ENCODE measurements at regions not wholly inside any gene's neighbourhood (a gene's known extent, or its start where the extent isn't known, plus 50 kb on each side); places are given as distances from the start of the nearest gene placed in this dataset.

DNA sequence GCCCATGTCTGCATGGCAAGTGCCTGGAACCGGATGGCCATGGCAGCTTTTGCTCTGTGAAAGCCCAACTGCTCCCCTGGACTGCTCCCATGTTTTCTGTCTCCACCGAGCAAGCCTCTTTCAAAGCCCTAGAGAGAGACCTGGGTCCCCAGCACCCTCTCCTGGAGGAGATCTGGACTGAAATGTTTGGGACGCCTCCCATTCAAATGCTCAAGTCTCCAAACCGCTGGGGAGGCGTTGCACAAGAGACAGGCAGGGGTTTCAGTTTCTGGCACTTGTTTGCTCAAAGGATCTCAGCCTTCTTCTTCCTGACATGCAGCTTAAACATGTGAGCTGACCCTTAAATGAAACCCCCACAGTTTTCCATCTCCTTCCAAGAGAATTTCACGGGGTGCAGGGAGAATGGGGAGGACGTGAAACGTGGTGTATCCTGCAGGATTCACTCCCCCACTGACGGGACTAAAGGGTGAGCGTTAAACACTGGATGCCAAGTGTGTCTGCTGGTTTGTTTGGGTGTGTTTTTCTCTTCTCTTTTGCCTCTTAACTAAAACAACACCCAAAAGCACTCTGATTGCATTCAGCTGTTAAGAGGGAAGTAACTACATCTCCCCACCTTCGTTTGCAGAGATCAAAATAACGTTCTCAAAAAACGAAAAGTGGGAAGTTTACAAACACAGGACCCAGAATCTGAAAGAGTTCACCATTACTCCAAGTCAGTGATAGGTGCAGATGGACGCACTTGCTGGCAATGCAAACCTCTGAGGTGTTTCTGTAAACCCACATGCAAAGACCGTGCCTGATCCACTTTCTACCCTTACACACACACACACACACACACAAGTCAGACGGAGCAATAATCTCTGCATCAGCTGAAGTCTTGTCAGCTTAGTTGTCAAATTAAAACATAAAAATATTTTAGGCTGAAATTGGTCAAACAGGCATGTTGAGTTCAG lies 256.9 kb downstream of the C16orf95 start:
- FAIRE-seq: no peak

DNA sequence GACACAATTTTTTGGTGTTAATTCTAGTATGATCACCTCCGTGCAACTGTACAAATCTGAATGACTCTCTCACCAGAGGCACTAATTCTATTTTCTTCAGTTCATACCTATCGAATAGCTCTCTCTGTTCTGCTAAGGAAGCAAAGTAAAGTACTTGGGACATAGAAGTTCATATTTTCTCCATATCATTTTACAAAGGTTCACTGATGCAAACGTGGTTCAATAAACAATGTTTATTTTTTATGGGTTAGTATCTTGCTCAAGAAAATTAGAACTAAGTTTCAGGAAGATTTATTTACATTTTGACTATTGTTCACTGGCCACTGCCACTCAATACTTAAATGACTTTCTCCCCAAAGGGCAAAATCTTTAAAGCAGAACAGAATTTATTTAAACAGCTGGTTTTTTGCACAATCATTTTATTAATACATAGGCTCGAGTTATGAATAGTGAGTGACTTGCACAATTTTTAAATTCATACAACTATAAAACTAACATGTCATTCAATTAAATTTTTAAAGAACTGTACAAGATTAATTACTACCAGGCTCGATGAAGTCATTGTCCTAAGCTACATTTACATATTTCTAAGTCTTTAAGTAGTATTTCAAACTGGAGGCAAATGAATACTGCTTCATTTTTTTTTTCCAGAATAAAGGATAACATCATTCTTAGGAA lies 255.8 kb downstream of the C16orf95 start:
- DNase-seq (ENCODE audit: low spot score): no peak
- FAIRE-seq: no peak

More for the DNA sequence above, 256.9 kb downstream of the C16orf95 start:
- DNase-seq (ENCODE audit: low spot score): no peak

DNA sequence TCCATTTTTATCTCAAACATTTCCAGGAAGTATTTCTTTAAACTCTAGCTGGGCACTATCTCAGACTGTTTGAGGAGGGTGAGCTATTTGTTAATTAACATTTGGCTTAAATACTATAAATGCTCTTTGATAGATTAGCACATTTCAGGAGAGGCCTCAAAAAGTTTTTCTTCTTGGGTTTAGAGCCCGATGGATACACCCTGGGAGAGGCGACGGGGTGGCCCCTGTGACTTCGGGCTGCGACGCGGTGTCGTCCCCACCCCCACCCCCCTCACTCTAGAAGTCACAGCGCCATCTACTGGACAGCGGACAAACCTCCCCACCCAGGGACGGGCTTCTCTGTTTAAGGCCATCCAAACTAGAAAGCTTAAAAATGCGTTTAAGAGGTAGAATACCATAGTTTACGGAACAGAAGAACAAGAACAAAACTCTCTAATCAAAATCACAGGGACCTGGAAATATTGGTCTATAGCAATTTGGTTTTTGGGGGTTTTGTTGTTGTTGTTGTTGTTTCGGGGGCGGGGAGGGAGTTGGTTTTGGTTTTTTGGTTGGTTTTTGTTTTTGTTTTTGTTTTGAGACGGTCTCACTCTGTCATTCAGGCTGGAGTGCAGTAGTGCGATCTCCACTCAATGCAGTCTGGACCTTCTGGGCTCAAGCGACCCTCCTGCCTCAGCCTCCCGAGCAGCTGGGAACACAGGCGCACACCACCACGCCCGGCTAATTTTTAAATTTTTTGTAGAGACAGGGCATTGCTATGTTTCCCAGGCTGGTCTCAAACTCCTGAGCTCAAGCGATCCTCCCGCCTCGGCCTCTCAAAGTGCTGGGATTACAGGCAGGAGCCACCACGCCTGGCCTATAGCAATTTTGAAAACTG lies 254.4 kb downstream of the C16orf95 start:
- DNase-seq (ENCODE audit: low spot score): peak; percentile 39
- no peak for FAIRE-seq

DNA sequence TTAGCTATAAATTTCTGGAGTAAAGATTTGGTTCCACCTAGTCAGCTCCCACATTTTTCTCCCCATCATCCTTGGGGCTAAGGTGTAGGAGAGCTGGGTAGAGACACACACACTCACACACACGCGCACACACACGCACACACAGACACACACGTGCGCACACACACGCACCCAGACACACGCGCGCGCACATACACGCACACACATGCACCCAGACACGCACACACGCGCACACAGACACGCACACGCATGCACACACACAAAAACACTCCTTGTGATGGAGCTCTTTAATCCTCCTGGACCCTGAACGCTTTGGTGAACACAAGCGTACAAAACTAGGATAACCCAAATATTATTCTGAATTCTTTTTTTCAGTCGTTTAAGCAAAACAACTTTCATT lies 253.6 kb downstream of the C16orf95 start:
- FAIRE-seq (no peak), DNase-seq (ENCODE audit: low spot score) (no peak)

DNA sequence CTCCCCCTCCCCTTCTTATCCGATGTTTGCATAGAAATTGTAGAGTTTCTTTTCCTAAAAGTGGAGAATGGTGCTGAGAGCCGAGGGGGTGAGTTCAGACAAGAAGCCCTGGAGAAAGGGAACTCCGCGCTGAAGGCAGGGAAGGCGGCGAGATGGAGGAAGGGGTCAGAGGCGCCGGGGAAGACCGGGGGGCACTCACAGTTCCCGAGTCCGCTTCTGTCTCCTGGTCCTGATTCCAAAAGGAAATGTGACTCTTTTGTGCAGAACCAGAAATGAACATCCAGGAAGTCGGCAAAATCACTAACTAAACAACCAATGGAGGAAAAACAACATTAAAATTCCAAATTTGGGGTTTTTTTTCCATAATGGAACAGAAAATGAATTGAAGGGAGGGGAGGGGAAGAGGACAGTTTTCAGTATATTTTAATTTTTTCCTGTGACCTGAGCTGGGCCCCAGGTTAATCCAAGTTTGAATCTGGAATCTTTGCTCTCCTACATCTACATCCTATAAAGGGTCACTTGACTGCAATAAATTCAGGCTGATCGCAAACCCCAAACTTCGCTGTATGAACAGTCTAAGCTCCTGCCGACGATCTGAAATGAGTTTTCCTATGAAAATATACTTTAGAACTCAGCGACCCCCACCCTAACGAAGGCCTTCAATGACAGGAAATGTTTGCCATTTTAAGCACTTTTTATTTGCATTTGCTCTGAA lies 252.3 kb downstream of the C16orf95 start:
- no peak for DNase-seq (ENCODE audit: low spot score)
- FAIRE-seq: no peak

DNA sequence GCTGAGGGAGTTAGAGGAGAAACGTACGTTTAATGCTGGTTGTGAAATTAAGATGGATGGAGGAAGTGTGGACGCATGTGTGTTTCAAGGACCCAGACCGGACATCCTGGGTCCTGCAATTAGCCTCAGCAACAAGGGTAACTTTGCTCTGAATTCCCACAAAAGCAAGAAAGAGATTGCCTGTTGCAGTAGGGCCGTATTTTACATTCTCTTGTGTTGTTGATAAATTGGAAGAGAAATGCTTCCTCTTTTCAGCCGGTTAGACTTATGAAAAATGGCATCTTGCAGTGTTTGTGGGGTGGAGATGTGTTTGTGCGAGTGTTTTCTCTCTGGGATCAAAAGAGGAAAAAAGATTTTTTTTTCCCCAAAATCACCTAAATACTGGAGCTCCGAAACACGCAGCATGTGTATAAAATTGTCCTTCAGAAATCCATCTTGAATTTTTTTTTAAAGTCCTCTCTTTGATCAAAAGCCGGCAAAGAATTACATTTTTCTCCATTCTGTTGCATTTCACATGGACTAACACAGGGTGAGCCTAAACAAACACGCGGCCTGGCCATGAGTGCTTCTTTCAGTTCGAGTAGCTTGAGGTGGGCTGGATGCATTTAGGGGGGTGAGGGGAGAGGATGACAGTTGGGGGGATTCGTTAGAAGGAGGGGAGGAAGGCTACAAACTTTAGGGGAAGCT lies 251.6 kb downstream of the C16orf95 start:
- FAIRE-seq (no peak), DNase-seq (ENCODE audit: low spot score) (no peak)

DNA sequence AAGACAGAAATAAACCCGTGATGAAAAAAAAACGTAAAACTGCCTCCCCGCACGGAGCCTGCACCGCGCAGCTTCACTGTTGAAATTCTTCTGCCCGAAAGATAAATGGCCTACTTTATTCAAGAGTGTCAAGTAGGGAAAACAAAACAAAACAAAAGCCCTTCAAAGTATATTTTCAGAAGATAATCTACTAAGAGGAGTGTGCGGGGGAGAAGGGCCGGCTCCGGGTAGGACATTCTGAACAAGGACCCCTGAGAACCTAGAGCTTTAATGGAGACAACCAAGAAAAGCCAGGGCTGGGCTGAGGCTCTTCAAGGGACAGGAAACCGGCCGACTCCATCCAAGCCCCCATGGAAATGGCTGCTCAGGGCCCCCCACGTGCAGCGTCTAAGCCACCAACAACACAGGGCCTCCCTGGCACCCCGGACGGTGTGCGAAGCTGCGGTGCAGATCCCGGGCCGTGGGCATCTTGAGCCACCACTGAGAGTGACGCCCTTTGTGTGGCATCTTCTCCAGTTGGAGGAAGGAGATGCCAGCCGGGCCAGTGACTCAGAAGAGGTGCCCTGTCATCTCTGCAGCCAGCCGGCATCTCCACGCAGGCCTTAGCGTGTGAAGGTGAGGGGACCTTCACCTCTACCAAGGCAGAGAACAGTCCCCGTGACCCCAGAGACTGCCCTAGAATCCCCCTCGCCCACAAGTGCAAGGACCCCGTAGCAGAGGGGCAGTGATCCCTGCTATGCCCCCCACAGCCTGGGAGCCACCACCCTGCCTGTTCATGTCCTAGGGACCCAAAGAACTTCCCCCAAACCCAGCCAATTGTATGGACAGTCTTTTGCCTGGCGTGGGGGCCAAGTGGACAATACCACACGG lies 250.8 kb downstream of the C16orf95 start:
- no peak for FAIRE-seq
- no peak for DNase-seq (ENCODE audit: low spot score)

DNA sequence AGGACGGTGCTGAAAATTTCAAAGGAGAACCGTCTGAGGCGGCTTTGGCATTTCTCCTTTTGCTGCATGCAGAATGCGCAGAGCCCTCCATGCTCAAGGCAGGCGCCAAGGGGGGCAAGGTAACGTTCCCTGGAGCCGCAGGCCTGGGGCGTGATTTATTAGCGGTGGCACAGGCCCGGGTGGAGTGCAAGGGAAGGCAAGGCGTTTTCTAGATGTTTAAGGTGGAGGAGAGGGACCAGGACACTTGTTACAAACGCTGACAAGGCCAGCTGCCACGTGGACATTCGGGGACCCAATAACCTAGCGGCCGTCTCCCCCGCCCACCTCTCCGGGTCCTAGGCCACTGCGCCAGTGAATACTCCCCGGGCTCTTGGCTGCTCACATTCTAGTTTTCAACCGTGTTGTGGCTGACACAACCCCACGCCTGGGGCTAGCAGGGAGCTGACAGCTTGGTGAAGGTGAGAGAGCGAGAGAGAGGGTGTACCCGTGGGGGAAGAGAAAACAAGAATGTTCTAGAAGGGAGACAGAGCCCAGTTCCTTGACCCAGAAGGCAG lies 250.1 kb downstream of the C16orf95 start:
- DNase-seq (ENCODE audit: low spot score) (no peak), FAIRE-seq (no peak)

DNA sequence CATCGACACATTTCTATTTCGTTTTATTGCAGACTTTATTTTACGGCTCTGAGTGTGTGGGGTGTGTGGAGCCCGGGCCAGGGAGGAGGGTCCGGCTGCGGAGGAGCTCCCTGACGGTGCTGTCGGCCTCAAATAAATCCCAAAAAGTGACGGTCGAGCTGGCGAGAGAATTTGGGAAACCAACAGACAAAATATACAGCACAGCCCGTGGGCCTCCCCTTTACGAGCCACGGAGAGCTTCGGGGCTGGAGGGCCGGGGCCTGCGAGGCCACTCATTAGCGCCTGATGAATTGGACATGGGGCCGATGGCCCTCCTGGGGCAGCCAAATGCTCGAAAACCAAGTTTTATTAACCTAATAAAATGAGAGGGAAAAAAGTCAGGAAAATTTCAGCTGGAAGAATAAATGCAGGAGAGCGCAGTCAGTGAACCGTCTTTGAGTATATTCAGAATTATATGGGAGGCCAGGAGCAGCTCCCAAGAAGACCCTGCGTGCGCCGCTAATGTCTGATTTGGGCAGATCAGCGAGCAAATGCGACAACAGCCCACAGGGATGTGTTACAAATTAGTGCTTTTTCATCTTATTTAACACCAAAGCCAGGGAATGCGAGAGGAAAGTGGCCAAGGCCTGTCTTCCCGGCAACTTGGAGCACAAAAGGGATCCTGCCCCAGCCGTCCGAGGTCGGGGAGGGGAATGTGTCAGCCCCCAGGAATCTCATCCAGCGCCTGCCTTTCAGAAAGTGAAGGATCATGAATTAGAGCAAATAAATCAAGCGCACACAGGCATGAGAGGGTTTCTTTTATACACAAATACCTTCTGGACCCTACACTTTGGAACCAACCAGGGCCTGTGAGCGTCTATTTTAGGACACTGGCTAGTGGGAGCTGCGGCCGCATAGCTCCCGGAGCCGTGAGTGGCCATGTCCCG lies 249.1 kb downstream of the C16orf95 start:
- FAIRE-seq (no peak), DNase-seq (ENCODE audit: low spot score) (no peak)

DNA sequence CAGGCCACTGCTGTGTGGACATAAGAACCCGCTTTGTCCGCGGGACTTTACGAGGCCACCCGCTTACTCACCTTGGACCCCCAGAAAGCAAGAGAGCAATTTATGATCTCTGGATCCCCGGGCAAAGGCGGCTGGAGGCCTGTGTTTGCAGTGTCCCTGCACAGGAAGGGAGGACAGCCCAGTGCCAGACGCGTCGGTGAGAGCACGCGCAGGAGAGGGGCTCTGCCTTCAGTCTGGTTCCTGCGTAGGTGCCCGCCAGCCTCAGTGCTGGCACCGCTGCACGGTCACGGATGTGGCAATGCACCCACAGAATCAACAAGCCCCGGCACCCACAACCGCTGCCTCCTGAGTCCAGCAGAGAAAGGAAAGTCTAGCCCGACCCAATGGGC lies 248.4 kb downstream of the C16orf95 start:
- FAIRE-seq (no peak), DNase-seq (ENCODE audit: low spot score) (no peak)

DNA sequence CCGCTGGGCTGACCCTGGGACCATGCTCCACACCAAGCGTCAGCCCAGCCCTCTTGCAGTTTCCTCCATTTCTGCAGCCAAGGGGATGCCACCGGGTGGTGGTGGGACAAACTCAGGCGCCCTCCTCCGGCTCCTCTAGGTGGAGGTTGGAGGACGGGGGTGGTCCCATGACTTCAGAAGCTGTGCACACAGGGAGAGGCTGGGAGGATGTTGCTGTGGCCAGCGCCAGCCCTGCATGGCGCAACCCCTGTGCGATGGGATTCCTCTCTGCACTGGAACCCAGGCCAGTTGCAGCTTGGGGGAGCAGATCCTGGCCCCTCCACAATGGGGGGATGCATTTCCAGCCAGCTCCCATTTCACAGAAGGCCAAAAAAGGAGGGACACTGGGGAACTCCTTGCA lies 246.5 kb downstream of the C16orf95 start:
- no peak for DNase-seq (ENCODE audit: low spot score)
- no peak for FAIRE-seq

DNA sequence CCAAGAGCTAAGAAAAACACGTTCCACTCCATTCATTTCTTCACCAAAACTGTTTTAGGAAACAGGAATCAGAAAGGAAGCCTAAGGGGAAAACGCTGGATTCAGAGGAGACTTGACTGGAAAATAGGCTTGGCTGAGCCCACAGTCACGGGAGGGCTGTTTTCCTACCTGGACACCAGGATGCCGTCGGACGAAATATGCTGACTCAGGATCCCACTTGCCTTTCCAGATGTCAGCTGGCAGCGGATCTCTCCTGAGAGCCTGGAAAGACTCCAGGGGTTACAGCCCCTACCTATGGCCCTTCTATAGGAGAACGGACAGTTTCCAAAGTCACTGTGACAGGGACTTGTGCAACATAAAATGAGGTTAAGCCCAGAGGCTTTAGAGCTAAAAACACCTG lies 245.1 kb downstream of the C16orf95 start:
- DNase-seq (ENCODE audit: low spot score) (no peak), FAIRE-seq (no peak)

DNA sequence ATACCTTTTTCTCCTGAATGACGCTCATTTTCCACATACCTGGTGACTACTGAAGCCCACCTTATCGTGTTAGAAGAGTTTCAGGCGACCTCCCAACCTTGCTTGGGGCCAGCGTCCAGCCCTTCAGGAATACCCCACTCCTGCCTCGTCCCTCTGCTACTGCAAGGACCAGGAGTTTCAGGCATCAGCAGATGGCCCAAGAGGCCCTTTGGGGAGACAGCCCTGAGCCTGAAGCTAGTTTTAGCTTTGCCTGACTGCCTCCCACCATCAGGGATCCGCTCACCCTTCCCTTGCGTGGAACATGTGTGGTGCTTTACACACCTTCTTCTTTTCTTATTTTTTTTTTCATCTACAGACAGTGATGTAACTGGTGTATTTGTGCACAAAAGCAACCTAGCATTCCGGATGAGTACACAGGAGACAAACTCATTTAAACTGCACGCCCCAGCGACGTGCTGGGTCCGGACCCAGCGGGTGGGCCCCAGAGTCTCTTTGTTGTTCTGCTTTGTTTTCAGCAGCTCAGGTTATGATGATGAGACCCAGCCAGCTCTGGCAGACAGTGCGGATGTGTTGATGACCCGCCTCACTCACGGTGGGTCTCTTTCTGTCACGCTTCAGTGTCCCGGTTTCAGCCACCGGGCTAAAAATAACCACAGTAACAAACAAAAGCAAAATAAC lies 242.4 kb downstream of the C16orf95 start:
- FAIRE-seq: no peak
- no peak for DNase-seq (ENCODE audit: low spot score)

DNA sequence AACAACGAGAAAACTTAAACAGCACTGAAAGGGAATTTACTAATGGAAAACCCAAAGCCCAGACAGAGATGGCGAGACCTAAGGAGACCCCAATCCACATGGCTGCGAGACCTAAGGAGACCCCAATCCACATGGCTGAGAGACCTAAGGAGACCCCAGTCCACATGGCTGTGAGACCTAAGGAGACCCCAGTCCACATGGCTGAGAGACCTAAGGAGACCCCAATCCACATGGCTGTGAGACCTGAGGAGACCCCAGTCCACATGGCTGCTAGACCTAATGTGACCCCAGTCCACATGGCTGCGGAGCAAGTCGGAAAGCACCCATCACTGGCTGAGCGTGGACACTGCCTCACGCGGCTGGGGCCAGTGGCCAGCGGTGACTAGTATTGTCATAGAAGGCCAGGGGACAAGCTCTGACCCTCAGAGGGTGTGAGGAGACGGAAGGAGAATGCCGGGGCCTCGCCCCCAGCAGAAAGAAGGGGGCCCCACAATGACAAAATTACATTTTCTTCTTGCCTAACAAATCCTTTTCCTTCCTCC lies 241.8 kb downstream of the C16orf95 start:
- DNase-seq (ENCODE audit: low spot score) (no peak), FAIRE-seq (no peak)

DNA sequence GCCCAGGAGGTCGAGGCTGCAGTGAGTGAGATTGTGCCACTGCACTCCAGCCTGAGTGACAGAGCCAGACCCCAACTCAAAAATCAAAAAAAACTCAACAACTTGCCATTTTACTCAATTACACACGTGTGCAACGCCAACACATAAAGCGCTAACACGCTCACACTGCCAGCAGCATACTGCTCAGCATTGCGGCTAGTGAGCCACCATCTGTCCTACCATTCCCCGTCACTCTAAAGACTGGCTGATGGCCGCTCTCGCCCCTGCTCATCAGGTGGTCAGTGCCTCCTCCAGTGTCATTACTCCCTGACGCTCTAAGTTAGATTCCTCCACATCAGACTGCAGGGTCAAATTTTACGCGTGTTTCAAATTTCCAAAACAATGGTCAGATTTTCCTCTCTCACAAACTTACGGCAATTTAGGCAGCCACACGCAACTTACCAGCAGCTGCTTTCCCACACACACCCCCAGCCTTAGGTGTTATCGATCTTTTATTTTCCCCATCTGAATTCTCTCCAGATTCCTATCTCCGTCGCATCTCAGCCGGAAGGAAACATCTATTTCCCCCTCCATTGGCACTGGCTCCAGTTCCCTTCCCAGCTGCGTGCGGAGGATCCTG lies 240.8 kb downstream of the C16orf95 start:
- DNase-seq (ENCODE audit: low spot score) (no peak), FAIRE-seq (no peak)

DNA sequence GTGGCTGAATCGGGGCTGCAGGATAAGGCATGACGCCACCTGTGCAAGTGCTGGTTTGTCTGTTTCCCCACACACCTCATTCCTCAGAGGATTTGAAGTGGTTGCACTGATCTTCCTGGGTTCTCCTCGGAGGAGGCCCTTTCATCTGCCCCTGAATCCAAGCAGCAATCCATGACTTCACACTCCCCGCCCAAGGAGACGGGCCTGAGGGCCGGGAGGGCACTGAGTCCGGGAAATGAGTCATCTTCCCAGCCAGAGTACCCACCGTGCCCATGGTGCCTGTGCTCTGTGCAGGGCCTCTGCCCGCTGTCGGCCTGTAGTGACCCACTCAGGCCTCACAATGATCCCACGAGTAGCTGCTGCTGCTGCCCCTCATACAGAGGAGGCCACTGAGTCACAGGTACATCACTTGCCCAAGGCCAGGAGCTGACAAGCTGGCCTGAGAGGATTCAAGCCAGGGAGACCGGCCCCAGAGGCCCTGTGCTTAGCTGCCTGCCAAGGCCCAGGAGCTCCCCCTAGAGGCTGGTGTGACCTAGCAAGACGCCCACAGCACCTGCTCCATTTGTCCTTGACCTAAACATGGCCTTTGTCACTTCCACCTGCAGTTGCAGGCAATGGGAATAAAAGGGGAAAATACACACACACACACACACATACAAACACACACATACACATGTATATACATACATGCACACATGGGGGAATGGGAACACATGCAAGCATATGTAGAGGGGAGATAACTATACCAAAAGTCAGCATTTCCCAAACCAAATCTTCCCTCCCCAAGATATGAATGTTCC lies 240.0 kb downstream of the C16orf95 start:
- FAIRE-seq (no peak), DNase-seq (ENCODE audit: low spot score) (peak; percentile 70)
